HG02943 (cell line): ENCODE measurements at regions not wholly inside any gene's neighbourhood (a gene's known extent, or its start where the extent isn't known, plus 50 kb on each side); places are given as distances from the start of the nearest gene placed in this dataset.

ENCODE experiments used
- ATAC-seq: cut with Tn5 transposase; IDR thresholded peaks from one replicate; pipeline ENCODE4 v1.9.1; 2021; ENCODE audit warnings: mild to moderate bottlenecking, low read depth, moderate library complexity; ENCODE audit not compliant: unreplicated experiment

- no peak for ATAC-seq
Measured at GRCh38 chr20:24089576-24089975, 101.0 kb upstream of the GGTLC1 start.

DNA sequence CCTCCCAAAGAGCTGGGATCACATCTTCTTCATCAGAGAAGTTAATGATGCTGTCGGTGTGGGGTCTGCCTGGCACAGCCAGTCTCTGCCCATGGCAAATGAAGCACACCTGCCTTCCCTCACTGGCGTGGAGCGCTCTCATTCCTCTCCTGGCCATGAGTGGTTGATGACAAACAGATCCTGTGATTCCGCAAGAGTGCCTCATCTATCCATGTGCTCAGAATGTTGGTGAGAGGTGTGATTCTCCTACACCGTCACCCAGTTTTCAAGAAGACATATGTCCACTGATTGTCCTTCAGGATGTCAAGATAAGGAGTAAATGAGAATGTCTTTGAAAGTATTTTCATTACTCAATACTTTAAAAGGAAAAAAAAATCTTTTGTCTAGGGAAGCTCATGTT is 97.5 kb upstream of the GGTLC1 start:
- ATAC-seq, result no peak

DNA sequence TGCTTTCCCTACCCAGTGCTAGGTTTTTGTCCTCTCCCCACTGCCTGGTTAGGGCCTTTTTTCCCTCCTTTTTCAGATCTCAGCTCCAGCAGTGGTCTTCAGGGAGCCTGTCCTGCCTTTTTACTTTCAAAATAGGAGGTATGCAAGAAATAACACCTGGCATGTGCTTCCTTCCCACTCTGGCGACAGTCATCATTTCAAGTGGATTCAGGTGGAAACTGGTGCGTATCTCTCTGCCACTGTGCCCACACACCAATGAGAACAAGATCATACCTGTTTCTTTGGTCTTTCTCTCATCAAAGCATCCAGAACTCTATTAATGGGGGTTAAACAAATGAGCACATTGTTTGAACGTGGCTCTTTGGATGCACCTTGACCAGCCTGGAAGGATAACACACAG is 95.7 kb upstream of the GGTLC1 start:
- no peak for ATAC-seq

- no peak for ATAC-seq
Measured at GRCh38 chr20:24081077-24081476, 92.5 kb upstream of the GGTLC1 start.

DNA sequence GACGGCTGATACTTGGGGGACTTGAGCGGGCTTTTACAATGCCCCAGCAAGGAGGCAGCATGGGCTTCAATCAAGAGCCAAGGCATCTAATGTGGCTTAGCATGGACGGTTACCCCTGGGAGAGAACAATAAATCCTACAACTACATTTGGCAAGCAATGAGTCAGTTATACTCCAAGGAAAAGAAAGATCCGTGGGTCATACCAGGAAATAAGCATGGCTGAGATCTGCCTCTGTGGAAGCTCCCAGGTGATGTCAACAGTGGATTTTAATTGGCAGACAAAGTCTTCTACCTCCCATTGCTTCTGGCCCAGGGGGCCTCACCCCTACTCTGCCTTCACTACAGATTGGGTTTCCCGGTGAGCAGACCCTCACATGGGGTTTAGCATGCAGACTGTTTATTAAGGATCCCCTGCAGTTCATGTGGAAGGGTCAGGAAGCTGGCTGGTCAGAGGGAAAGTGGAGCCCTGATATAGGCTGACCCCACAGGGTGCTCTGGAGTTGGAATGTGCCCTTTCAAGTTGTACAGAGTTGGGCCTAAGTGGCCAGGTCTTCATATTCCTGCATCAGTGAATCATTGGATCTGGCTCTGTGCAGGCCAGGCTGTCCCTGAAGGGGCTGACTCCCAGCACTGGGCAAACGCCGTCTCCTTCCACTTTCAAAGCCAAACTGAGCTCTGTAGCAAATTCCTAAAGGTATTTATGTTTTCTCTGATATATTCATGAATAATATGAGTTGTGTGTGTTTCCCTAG is 91.3 kb upstream of the GGTLC1 start:
- ATAC-seq, result no peak

- no peak for ATAC-seq
Measured at GRCh38 chr20:24077145-24077544, 88.6 kb upstream of the GGTLC1 start.

- ATAC-seq, result no peak
Measured at GRCh38 chr20:24070679-24071078, 82.1 kb upstream of the GGTLC1 start.

GRCh38 chr20:24066076-24066700 is 77.6 kb upstream of the GGTLC1 start:
- ATAC-seq, result no peak

GRCh38 chr20:24064915-24065314 is 76.3 kb upstream of the GGTLC1 start:
- no peak for ATAC-seq

DNA sequence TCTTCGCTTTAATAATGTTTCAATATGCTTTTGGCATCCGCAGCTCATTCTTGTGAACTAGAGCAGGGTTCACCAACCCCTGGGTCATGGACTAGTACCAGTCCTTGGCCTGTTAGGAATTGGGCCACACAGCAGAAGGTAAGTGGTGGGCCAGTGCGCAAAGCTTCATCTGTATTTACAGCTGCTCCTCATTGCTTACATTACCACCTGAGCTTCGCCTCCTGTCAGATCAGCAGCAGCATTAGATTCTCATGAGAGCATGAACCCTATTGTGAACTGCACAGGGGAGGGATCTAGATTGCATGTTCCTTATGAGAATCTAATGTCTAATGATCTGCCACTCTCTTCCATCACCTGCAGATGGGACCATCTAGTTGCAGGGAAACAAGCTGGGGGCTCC is 75.5 kb upstream of the GGTLC1 start:
- no peak for ATAC-seq

GRCh38 chr20:24063100-24063499 is 74.5 kb upstream of the GGTLC1 start:
- no peak for ATAC-seq

GRCh38 chr20:24060851-24061590 is 72.4 kb upstream of the GGTLC1 start:
- ATAC-seq, result no peak

DNA sequence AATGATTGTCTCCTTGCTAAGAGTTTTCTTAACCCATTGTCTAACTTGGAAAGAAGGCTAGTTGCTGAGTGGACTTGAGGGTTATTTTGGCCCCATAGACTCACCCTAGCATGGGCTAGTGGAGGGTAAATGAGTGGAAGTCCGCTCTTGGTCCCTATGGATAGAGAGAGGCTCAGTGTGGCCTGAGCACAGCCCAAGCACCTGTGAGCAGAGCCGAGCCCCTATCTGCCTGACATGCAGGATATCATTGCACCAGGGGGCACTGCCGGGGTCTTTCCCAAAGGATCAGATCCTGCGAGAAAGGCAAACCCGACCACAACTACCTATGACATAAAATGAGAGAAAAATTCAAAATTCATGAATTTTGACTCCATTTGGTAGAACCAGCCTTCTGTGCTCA is 70.6 kb upstream of the GGTLC1 start:
- no peak for ATAC-seq

DNA sequence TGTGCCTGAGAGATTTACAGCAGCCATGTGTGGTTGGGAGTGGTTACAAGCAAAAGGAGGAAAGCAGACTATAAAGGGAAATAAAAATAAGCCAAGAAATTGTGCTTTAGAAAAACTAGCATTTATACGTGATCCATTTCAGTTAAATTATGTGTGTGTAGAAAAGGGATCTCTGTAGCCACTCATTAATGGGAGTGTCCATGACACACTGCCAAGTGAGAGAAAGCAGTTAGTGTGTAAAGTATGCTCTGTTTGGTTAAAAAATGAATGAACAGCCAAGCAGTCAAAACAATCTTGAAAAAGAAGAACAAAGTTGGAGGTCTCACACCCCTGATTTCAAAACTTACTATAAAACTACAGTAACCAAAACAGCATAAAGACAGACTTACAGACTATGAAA is 67.9 kb upstream of the GGTLC1 start:
- no peak for ATAC-seq

DNA sequence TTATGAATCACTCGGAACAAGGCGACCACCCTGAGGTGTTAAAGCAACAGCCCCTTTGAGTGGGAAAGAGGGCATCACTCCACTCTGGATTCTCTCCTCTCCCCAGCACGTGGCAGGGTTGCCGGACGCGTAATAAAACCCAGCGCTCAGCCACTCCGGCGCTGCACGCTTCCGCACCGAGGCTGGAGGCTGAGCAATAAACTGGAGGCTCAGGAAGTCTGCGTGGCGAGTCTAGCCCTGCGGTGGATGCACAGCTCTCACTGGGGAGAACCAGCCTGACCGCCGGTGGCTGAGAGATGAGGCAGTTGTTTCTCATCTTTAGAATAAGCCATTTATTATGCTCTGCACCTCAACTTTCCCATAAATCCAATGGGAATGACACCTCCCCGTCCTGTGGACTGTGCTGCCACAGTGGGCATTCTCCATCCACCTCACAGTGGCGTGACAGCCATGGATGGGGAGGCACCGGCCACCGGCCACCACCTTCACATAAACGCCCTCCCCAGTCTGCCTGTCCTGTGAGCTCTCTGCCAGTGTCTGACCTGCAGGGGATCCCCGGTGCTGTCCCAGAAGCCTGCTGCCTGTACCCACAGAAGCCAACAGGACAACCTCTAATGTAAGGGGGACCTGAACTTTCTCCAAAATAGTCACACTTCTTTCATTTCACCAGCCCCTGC is 64.2 kb upstream of the GGTLC1 start:
- no peak for ATAC-seq

DNA sequence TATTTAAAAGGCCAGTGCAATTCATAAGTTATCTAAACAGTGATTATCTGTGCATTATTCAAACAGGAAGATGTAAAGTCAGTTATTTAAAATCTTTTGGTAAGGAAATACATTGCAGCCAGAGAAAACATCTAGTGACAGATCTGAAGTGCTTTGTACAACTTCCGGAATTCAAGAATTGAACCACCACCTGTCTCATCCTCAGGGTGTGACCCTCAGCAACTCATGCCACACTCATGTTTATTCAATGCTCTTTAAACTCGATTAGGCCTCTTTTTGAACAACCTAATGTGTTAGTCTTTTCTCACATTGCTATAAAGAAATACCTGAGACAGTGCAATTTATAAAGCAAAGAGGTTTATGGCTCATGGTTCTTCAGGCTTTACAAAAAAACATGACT is 62.6 kb upstream of the GGTLC1 start:
- no peak for ATAC-seq

DNA sequence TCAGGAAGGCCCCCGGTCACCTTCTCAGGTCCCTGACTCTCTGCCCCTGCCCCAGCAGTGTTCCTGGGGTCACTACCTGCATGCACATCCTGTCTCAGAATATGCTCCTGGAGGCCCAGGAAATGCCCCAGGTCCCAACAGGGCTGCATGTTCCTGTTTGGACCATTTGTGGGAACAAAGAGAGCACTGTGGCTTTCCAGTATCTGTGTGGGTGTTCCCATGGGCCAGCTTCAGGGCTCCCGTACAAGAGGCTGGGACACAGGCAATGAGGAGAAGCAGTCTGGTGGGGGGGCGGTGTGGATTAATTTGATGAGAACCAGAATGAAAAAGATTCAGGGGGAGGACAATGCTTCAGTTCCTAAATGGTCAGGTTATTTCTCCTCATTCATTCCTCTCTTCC is 61.5 kb upstream of the GGTLC1 start:
- no peak for ATAC-seq

DNA sequence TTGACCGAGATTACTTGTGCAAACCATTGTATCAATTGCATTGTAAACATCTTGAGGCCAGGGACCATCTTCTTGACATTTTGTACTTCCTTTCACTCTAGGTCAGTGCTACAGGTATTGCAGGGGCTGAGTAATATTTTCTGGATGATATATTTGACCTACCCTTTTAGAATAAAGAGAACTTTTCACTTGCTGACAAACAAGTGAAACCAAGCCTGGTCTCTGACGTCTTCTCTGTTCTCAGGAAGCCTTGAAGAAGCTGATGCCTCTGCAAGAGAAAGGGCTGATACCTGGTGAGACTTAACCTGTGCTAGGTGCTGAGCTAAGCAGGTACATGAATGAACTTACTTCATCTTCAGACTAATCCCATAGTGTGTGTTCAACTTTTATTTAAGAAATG is 60.5 kb upstream of the GGTLC1 start:
- no peak for ATAC-seq

DNA sequence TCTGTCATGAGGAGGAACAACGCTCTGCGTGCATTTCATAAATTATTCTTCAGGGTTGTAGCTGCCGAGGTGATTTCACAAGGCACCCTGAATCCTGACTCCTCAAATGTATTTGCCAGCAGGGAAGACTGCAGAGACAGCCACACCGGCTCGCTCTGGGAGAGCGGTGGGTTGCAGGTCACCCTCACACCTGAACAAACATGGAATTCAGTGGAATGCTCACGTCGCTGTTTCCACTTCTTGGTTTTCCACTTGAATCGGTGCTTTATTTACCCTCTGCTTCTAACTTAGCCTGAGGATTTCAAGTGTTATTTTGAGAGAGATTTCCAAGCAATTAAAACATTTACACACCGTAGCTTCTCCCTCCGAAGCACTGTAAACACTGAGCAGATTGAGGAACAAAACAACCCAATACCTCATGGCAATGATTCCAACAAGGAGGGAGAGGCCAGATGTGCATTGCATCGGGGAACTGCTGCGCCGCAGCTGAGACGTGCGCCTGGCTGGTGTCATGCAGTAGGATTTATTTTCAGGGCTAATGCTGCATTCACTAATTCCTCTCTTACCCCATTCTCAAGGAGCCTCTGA is 59.5 kb upstream of the GGTLC1 start:
- no peak for ATAC-seq

DNA sequence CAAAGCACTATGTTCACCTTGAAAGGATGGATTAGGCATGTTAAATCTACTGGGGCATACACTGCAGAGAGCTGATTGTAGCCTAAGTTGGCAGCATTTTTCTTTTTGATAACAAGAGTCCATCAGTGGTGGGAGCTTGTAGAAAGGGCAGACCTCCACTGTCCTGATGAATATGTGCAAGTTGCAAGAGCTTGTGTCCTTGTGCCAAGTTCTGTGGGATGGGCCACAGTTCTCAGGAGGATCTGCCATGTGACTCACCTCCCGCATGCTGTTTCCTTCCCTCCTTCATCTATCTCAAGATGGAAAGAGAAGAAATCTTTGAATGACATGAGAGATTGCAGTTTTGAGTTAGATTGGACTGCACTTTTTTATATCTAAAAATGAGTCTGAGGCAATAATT is 58.3 kb upstream of the GGTLC1 start:
- ATAC-seq, result no peak
